Bronchial epithelial cell (primary cell): ENCODE measurements at regions not wholly inside any gene's neighbourhood (a gene's known extent, or its start where the extent isn't known, plus 50 kb on each side); places are given as distances from the start of the nearest gene placed in this dataset.
"Not testable (repeated sequence)": the region's sequence is repeated elsewhere in the genome, so short reads cannot be mapped to it uniquely, and the experiment has no call there.

Experiments
- DNase-seq: peaks from one replicate; pipeline ENCODE4 v3.0.0-alpha.2; 2010; ENCODE audit warnings: low read depth
- FAIRE-seq: peaks from 2 replicates; lab custom pipeline; 2011; peaks lifted over from hg19 to GRCh38; lab: Jason Lieb, UNC
- H3K27me3 ChIP-seq: 2 replicates; pipeline ENCODE4 v1.5.1; 2011; ENCODE audit warnings: low read length; ENCODE audit not compliant: control insufficient read depth, insufficient read depth
- H3K36me3 ChIP-seq: 2 replicates; pipeline ENCODE4 v1.5.1; 2011; ENCODE audit warnings: low read length; ENCODE audit not compliant: control insufficient read depth, insufficient read depth
- H3K4me3 ChIP-seq: 2 replicates; pipeline ENCODE4 v1.5.1; 2011; ENCODE audit warnings: mild to moderate bottlenecking, low read depth, low read length, control low read depth
- CTCF ChIP-seq: IDR thresholded peaks from 2 replicates; pipeline ENCODE4 v1.5.1; 2011; ENCODE audit warnings: mild to moderate bottlenecking, moderate library complexity, low read length, control low read depth, inconsistent platforms; ENCODE audit not compliant: insufficient read depth, severe bottlenecking

GRCh38 chr5:36502608-36503007 lies 103.8 kb upstream of the SLC1A3 start:
- no peak for TF ChIP-seq CTCF
- Histone ChIP-seq H3K27me3 (no peaks in the 10 kb centered on the region), H3K36me3 (no peaks in the 10 kb centered on the region), H3K4me3 (no peak overlapping the region)
- DNase-seq (peak; percentile 75), FAIRE-seq (peak; percentile 43)

- TF ChIP-seq CTCF, result no peak
- FAIRE-seq (no peak), DNase-seq (peak; percentile 48)
- Histone ChIP-seq H3K4me3 (no peak overlapping the region), H3K36me3 (no peaks in the 10 kb centered on the region), H3K27me3 (no peaks in the 10 kb centered on the region)
Observed at GRCh38 chr5:36505021-36505420, 101.4 kb upstream of the SLC1A3 start.

- Histone ChIP-seq H3K4me3 (no peak overlapping the region), H3K27me3 (no peaks in the 10 kb centered on the region), H3K36me3 (no peaks in the 10 kb centered on the region)
- peak; percentile 84 for TF ChIP-seq CTCF
- FAIRE-seq (no peak), DNase-seq (peak; percentile 48)
Observed at GRCh38 chr5:36507332-36507952, 99.0 kb upstream of the SLC1A3 start.

GRCh38 chr5:36508331-36508730 lies 98.1 kb upstream of the SLC1A3 start:
- DNase-seq, H3K27me3 ChIP-seq, H3K4me3 ChIP-seq, H3K36me3 ChIP-seq: not testable (repeated sequence)
- FAIRE-seq, result peak; percentile 18

GRCh38 chr5:36513647-36514046 lies 92.8 kb upstream of the SLC1A3 start:
- not testable (repeated sequence) for H3K4me3 ChIP-seq, FAIRE-seq, H3K27me3 ChIP-seq, DNase-seq, H3K36me3 ChIP-seq

- no peak for TF ChIP-seq CTCF
- Histone ChIP-seq H3K27me3 (no peaks in the 10 kb centered on the region), H3K4me3 (no peak overlapping the region), H3K36me3 (no peaks in the 10 kb centered on the region)
- DNase-seq (no peak), FAIRE-seq (no peak)
Observed at GRCh38 chr5:36519881-36520280, 86.5 kb upstream of the SLC1A3 start.

- DNase-seq (no peak), FAIRE-seq (no peak)
- no peak for TF ChIP-seq CTCF
Observed at GRCh38 chr5:36521219-36521618, 85.2 kb upstream of the SLC1A3 start.

More at GRCh38 chr5:36521219-36521618, 85.2 kb upstream of the SLC1A3 start:
- Histone ChIP-seq H3K27me3 (no peaks in the 10 kb centered on the region), H3K36me3 (no peaks in the 10 kb centered on the region), H3K4me3 (no peak overlapping the region)
